DND-41 (cell line): ENCODE measurements at regions not wholly inside any gene's neighbourhood (a gene's known extent, or its start where the extent isn't known, plus 50 kb on each side); places are given as distances from the start of the nearest gene placed in this dataset.

Source experiments
- ATAC-seq: fragments of 200-7000 bp; cut with Tn5 transposase; 3 replicates; pipeline ENCODE4 v1.9.1; 2021; ENCODE audit warnings: low read depth; ENCODE audit not compliant: insufficient read depth
- DNase-seq: peaks from one replicate; pipeline ENCODE4 v3.0.0-alpha.2; 2020
- H2AFZ ChIP-seq: 2 replicates; pipeline ENCODE4 v1.6.0; 2012; ENCODE audit warnings: low read depth, low read length
- H3K27ac ChIP-seq: 2 replicates; pipeline ENCODE4 v1.5.1; 2012; ENCODE audit warnings: low read length, inconsistent platforms
- H3K27me3 ChIP-seq: fragments of 200-600 bp; sonication (generic); 2 replicates; pipeline ENCODE4 v1.6.0; 2012; ENCODE audit warnings: low read length, mild to moderate bottlenecking, inconsistent platforms; ENCODE audit not compliant: insufficient read depth, poor library complexity
- H3K36me3 ChIP-seq: 2 replicates; pipeline ENCODE4 v1.5.1; 2012; ENCODE audit warnings: low read length, inconsistent platforms; ENCODE audit not compliant: insufficient read depth
- H3K4me1 ChIP-seq: 2 replicates; pipeline ENCODE4 v1.5.1; 2012; ENCODE audit warnings: mild to moderate bottlenecking, low read length; ENCODE audit not compliant: insufficient read depth
- H3K4me2 ChIP-seq: 2 replicates; pipeline ENCODE4 v1.6.0; 2012; ENCODE audit warnings: mild to moderate bottlenecking, moderate library complexity, low read length, inconsistent platforms; ENCODE audit not compliant: insufficient read depth
- H3K4me3 ChIP-seq, 2 experiments: fragments of 200-600 bp in 1 of 2; shearing (Covaris generic) in 1 of 2; 2 replicates each; pipeline ENCODE4 v1.5.1; 2012 to 2016; ENCODE audit warnings: inconsistent platforms in 2 of 2, low read length in 2 of 2, mild to moderate bottlenecking in 2 of 2, low read depth in 1 of 2, moderate library complexity in 1 of 2
- H3K79me2 ChIP-seq: 2 replicates; pipeline ENCODE4 v1.6.0; 2012; ENCODE audit warnings: low read length, inconsistent platforms; ENCODE audit not compliant: insufficient read depth
- H3K9ac ChIP-seq: 2 replicates; pipeline ENCODE4 v1.6.0; 2012; ENCODE audit warnings: low read depth, mild to moderate bottlenecking, inconsistent platforms, low read length, moderate library complexity
- H3K9me3 ChIP-seq: 2 replicates; pipeline ENCODE4 v1.5.1; 2012; ENCODE audit warnings: low read length, moderate library complexity, mild to moderate bottlenecking, inconsistent platforms; ENCODE audit not compliant: insufficient read depth, severe bottlenecking
- H4K20me1 ChIP-seq: 2 replicates; pipeline ENCODE4 v1.6.0; 2012; ENCODE audit warnings: low read length; ENCODE audit not compliant: insufficient read depth
- CTCF ChIP-seq: IDR thresholded peaks from 2 replicates; pipeline ENCODE4 v1.5.1; 2012; ENCODE audit warnings: borderline replicate concordance, low read length, moderate library complexity, mild to moderate bottlenecking; ENCODE audit not compliant: poor library complexity, severe bottlenecking; ENCODE audit errors: extremely low read depth
- EZH2 ChIP-seq: IDR thresholded peaks from 3 replicates; pipeline ENCODE4 v1.6.1; 2012; ENCODE audit warnings: borderline replicate concordance, low read depth, mild to moderate bottlenecking, moderate library complexity, low read length, inconsistent platforms; ENCODE audit not compliant: severe bottlenecking

- Histone ChIP-seq H3K4me3 (no peak overlapping the region), H3K27me3 (no peaks in the 10 kb centered on the region), H3K9me3 (no peaks in the 10 kb centered on the region), H3K4me2 (no peak overlapping the region), H3K36me3 (no peaks in the 10 kb centered on the region), H3K27ac (no peak overlapping the region), H4K20me1 (no peaks in the 10 kb centered on the region), H3K79me2 (no peaks in the 10 kb centered on the region), H3K9ac (no peak overlapping the region), H3K4me1 (no peaks in the 10 kb centered on the region), H2AFZ (no peak overlapping the region)
- no peak for DNase-seq
- TF ChIP-seq CTCF (no peak), EZH2 (no peak)
- no peak for ATAC-seq
Measured at GRCh38 chr10:26621243-26621888, 76.1 kb upstream of the PDSS1 start.

- H3K79me2 ChIP-seq = no peaks in the 10 kb centered on the region
- H3K9ac ChIP-seq = no peak overlapping the region
- ATAC-seq (no peak), DNase-seq (no peak)
- TF ChIP-seq CTCF (no peak), EZH2 (no peak)
- no peak overlapping the region for H3K4me3 ChIP-seq
- H3K36me3 ChIP-seq = no peaks in the 10 kb centered on the region
- no peaks in the 10 kb centered on the region for H3K27me3 ChIP-seq
- no peaks in the 10 kb centered on the region for H3K4me1 ChIP-seq
- H4K20me1 ChIP-seq = no peaks in the 10 kb centered on the region
- no peaks in the 10 kb centered on the region for H3K9me3 ChIP-seq
- no peak overlapping the region for H3K4me2 ChIP-seq
- H2AFZ ChIP-seq = no peak overlapping the region
- H3K27ac ChIP-seq = no peak overlapping the region
Measured at GRCh38 chr10:26621889-26622711, 75.4 kb upstream of the PDSS1 start.

GRCh38 chr10:26622891-26623290 lies 74.6 kb upstream of the PDSS1 start:
- H3K79me2 ChIP-seq = no peaks in the 10 kb centered on the region
- no peak overlapping the region for H3K27ac ChIP-seq
- no peak overlapping the region for H3K9ac ChIP-seq
- no peak overlapping the region for H3K4me2 ChIP-seq
- no peaks in the 10 kb centered on the region for H3K36me3 ChIP-seq
- DNase-seq (no peak), ATAC-seq (no peak)
- H2AFZ ChIP-seq = no peak overlapping the region
- no peaks in the 10 kb centered on the region for H3K4me1 ChIP-seq
- H3K27me3 ChIP-seq = no peaks in the 10 kb centered on the region
- no peaks in the 10 kb centered on the region for H3K9me3 ChIP-seq
- TF ChIP-seq CTCF = no peak
- no peak for TF ChIP-seq EZH2
- no peak overlapping the region for H3K4me3 ChIP-seq
- no peaks in the 10 kb centered on the region for H4K20me1 ChIP-seq
